GM21447 (cell line): ENCODE measurements at regions not wholly inside any gene's neighbourhood (a gene's known extent, or its start where the extent isn't known, plus 50 kb on each side); places are given as distances from the start of the nearest gene placed in this dataset.

Experiments
- ATAC-seq: cut with Tn5 transposase; IDR thresholded peaks from one replicate; pipeline ENCODE4 v1.9.1; 2021; ENCODE audit not compliant: unreplicated experiment

DNA sequence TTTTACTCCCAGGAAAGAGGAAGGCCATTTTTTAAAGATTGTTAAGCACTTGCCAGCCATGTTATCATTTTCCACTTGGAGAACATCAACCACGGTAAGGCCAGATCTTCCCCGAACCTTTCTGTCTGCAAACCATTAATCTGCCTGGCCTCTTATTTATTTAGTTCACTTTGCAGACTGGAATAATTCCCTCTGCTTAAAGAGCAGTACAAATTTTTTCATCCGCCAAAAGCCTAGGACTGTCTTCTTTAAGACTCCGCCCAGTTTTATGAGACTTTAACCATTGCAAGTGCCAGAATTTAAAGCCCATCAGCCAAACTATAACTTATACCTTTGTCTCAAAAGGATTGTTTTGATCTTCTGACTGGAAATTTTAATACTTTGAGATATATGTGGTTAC lies 426.3 kb downstream of the KCTD12 start:
- ATAC-seq, result no peak

DNA sequence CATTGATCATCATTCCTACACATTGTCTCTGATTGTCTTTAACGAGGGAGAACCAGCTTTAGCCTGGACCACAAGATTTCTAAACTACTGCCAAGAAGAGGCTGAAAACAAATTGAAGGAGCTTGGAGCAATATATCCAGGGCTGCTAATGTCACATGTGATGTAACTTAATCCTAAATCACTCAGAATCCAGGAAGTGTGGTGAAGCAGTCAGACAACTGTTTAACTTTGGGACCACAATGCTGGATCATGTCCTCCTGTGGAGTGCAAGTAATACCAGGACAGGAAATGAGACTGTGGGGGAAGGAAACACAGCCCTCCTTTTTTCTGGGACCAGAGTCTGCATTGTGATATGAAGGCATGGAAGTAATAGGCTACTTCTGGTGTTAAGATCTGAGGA lies 430.2 kb downstream of the KCTD12 start:
- ATAC-seq, result no peak

DNA sequence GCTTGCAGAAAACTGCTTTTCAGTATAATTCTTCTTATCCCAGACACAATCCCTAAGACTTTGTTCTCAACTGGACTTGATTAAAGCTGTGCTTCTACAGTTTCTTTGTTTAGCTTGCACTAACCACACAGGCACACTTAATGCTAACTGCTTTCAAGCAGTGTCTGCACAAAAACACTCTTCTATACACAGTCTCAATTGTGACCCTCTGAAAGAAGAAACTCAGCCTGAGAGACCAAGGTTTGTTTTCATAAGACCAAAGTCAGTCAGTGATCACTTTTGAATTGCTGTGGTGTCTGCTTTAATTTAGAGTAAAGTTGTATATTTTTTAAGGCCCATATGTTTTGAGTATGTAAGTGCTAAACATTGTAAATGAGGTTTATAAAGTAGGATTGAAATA lies 431.2 kb downstream of the KCTD12 start:
- ATAC-seq, result no peak

DNA sequence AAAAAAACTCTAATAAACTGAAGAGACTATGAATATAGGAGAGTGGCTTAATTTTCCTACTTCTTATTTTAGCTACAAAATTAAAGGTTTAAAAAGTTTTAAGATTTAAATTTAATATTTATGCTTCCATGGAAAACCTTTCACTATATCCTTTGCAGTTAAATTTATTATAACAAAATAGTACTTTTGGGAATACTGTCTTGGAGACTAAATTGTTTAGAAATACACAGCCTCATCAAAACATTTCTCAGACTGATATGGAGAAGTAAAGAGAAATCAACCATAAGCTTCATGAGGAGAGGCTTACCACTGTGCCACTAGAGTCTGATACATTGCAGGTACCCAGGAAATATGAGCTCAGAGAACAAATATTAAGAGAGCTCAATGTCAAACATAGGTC lies 436.5 kb downstream of the KCTD12 start:
- no peak for ATAC-seq

DNA sequence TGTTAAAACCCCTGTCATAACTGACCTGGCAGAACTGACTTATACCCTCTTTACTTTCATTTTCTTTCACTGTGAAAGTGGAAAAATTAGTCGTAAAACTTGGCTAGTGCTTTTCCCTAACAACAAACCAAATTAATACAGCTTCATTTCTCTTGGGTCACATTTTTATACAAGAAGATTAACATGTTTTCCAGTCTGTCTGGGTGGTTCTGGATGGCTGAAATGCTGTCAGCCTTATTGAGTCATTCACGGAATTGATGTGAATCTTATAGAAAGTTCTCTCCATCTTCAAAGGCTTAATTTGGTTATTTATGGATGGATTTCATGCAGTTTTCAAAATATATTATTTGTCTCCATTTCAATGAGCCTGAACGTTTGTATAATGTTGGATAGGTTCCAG lies 440.0 kb downstream of the KCTD12 start:
- ATAC-seq, result no peak

DNA sequence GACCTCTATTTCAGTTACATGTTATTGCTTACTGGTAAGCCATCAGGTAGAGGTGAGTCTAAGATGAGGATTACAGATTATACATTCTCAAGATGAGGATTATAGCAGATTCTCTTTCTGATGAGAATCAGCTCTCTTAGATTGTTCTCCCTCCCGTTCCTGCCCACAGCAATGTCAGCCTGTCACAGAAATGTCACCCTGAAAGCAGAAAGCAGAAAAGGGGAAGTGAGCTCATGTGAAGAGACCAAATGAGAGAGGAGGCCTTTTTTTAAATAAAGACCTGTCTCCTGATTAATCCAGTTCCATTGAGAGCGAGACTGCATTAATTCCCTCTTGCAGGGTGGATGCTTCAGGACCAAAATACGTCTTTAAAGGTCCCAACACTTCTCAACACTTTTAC lies 445.6 kb downstream of the KCTD12 start:
- ATAC-seq, result peak; percentile 96

DNA sequence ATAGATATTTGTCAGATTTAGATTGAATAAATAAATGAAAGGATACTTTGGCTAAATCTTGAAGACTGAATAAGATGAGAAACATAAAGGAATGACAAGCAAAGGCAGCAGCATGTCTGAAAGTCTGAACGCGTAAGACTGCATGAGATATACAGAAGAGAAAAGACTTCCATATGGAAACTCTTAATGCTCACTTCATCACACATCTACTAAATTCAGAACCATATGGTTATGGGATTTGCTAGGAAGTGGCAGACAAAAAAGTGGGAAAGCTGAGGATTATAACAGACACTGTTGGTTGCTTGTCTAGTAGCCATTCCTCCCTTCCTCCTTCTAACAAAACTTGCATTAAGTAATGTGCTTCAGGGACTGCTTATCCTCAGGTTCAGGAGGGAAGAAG lies 446.7 kb downstream of the KCTD12 start:
- ATAC-seq, result no peak

DNA sequence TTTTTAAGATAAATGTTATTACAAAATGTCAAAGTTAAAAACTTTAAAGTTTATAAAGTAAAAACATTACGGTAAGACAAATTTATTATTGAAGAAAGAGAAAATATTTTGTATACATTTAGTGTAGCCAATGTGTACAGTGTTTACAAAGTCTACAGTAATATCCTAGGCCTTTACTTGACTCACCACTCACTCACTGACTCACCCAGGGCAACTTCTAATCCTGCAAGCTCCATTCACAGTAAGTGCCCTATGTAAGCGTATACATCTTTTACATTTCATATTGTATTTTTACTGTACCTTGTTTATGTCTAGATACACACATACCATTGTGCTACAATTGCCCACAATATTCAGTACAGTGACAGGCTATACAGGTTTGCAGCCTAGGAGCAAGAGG lies 448.2 kb downstream of the KCTD12 start:
- no peak for ATAC-seq

DNA sequence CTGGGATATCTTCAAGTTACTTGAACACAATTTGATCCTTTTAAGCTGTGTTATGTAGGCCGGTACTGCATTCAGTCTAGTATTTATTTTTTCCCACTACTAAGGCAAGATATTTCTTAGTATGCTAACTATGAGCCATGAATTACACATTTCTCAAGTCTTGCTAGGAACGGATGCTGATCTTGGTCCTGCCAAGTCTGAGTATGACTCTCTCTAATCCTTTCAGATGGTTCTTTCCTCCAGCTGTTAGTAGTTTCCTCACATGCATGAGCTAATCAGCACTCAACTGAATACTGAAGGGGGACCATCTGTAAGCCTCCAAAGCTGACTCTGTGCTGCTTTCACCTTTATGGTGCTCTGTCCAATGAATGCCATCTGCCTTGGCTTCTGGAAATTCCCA lies 460.3 kb downstream of the KCTD12 start:
- no peak for ATAC-seq

DNA sequence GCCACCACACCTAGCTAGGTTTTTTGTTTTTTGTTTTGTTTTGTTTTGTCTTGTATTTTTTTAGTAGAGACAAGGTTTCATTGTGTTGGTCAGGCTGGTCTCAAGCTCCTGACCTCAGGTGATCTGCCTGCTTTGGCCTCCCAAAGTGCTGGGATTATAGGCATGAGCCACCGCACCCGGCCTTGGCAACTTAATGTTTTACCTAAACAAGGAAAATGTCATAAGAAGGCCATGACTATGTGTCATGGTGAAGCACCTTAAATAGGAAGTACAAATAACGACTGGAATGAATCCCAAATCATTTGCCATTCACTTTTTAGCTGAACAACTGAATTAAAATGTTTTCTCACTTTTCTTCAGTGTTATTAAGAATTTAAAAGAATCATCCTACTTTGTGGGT lies 465.2 kb downstream of the KCTD12 start:
- ATAC-seq, result no peak

DNA sequence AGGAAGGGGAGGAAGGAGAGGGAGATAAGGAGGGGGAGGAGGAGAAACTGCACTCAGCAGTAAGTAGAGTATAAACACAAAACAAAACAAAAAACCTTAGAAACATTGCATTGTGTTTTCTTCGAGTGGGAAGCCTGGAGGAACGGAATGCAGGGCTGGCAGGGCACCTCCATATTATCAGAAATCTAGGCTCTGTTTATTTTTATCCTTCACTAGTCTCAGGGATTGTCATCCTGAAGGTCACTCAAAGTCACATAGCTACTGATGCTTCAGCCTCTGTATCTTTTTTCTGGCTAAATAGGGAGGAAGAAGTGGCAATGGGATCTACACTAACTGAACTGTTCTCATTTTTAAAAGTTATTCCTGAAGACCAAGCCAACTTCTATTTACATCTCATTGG lies 467.8 kb downstream of the KCTD12 start:
- ATAC-seq, result no peak

DNA sequence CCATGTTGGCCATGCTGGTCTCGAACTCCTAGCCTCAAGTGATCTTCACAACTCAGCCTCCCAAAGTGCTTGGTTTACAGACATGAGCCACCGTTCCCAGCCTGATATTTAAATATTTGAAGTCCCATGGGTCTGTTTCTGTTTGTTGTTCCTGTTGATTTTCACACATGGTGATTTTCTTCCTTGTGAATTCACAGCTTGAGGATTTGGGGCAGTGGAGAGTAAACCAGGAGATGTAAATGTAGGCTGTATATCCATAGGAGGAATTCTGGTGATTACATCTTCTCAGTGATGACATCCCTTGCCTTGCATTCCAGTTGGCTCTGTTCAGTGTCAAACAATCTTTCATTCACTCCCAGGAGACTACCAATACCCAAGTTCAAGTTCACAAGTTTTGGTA lies 471.9 kb downstream of the KCTD12 start:
- no peak for ATAC-seq

DNA sequence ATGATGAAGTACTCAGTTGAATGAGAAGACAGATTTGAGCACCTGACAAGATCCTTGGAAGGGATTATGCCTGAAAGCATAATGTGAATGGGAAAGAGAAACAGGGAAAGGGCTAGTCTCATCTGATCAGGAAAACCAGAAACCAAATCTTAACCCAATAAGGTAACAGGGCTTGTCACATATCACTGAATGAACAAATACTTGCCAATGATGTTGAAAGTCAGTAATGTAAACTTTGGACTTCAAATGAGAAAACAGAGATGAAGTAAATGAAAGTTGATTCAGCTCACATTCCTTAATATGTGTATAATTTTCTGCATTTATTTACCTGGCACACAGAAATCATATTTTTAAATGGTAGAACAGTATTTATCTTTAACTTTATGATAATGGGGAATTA lies 480.0 kb downstream of the KCTD12 start:
- ATAC-seq, result no peak

DNA sequence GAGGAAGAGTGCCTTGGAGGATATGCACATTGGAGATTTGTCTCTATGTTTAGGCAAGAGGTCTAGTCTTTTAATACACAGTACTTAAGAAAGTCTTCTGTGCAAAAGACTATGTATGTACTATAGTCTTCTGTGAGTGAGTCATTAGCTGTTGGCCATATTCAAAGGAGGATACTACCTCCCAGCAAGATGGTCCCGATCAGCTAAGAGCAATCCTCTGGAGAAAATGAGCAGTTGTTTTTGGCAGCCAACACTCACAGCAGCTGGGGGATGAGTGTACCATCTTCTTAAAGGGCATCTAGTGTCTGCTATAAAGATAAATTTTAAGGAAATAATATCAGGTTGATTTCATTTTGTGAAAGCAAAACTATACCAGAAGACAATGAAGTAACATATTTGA lies 487.8 kb downstream of the KCTD12 start:
- ATAC-seq, result no peak

DNA sequence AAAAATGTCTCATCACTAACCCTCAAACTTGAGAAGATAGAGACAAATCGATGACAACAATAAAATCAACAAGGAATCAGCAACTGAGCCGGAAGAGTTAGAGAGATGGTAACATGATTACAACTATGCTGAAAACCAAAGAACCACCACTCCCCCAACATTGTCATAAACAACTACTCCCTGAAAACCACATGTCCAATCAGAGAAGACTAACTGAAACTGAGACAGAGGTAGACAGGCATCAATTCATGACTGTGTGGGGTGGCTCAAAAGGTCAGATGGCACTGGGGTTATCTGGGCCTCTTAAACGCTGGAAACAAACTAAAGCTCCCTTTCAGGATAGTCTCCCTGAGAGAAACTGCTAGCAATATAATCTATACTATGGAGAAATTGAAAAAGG lies 488.8 kb downstream of the KCTD12 start:
- ATAC-seq, result no peak

DNA sequence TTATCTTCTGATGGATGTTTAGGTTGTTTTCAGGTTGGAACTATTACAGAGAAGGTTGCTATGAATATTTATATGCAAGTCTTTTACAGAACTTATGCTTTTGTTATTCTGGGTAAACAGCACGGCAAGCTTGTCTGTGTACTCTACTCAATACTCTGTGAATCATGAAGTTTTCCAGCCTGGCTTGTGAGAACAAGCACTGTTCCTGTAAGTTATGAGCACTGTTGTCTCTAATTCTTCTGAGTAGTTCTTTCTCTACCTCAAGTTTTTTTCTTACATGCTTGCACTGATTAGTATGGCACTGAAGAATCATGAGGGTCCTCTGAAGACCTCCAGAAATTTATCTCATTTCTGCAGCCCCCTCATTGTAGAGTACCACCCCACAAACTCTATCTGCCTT lies 496.9 kb downstream of the KCTD12 start:
- no peak for ATAC-seq

DNA sequence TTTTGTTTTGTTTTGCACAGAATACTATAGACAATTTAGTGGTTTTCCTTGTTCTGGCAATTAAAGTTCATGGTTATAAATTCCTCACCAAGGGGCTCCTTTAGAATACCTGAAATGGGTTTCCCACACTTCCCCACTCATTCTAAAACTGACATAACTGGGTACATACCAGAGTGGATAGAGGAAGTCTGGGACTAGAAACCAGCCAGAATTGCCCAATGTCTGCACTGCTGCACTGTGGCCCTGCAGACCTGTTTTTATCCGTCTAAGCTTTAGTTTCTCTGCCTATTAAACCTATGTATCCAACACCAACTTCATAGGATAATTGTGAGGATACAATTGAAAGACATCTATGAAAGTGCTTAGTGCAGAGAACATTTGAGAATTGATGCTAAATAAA lies 498.6 kb downstream of the KCTD12 start:
- no peak for ATAC-seq

DNA sequence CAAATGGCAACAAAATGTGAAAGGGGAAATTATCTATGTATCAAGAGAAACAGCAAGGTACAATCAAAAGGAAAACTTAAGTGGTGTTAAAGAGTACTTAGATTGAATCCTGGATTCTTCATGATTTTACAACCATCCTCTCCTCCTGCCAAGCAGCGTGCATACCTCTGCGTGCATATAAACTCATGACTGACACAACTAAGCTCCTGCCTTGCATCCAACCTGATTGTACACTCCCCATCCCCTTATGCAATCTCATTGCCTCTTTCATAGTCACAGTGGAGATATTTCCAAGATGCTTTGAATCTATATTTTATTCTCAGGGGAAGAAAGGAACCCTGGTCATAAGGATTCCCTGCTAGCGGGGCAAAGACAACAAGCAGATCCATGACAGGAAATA lies 499.9 kb downstream of the KCTD12 start:
- ATAC-seq, result no peak

DNA sequence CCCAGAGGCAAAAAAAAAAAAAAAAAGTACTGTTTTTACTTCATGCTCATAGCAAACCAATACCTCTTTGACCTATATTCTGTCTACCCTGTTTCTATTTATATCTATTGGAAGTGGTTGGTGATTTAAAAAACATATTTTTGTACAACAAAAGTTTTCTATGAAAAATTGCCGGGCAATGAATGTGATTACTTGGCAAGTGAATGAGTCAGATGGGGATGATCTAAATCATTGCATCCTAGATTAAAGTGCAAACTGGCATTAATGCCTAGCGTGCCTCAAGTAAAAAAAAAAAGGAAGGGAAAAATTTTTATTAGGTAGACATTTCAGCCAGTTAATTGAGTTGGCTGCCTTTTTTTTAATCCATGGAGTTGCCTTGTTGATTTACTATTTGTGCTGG lies 500.6 kb downstream of the KCTD12 start:
- no peak for ATAC-seq

DNA sequence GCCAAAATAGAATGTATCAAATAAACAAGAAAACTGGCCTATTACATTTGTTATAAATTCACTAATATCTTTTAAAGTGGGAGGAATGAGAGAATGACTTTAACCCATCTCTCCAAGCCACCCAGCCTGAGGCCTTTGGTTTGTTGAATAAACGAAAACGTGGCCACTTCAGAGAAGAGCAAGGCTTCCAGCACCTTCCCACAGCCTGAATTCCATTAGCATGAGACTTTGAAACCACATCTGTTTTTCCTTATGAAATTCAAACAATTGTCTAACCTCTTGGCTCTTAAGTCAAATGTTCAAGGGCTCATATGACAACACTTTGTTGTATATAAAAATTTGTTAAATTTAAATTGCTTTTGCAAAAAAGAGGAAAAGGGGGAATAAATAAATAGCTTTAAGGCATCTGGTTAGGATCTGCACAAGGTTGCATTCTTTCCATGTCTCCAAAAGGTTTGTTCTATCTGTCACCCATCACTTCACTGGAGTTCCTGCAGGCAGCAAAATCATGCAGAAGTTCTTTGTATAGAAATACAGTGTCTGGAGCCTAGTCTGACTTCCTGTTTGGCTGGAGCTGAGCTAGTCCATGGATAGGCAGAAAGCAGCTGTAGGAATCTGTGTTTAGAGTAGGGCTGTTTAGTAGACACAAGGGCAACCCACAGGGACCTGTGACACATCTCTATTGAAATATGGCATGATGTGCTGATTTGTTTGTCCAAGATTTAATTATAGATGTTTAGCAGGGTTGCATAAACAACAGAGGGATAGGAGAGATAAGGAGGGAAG lies 502.3 kb downstream of the KCTD12 start:
- no peak for ATAC-seq

DNA sequence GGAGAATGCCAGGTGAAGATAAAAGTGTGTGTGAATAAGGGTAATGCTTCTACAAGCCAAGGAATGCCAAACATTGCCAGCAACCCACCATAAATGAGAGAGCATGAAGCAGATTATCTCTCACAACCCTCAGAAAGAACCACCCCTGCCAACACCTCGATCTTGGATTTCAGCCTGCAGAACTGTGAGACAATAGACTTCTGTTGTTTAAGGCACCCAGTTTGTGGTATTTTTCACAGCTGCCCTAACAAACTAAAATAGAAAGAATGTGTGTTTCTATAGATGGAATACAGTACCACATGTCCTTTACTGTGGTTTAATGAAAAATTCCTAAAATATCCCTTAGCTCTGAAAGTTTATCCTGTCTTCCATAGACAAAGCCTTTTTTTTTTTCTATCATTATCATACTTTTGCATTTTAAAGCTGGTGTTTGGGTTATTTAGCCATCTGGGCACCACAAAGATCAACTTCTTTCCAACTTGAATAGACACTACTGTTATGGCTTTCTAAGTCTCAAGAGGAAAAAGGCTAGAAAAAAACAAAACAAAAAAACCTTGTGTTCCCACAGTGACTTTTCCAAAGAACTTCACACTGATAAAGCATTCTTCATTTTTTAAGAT lies 505.6 kb downstream of the KCTD12 start:
- ATAC-seq, result no peak

DNA sequence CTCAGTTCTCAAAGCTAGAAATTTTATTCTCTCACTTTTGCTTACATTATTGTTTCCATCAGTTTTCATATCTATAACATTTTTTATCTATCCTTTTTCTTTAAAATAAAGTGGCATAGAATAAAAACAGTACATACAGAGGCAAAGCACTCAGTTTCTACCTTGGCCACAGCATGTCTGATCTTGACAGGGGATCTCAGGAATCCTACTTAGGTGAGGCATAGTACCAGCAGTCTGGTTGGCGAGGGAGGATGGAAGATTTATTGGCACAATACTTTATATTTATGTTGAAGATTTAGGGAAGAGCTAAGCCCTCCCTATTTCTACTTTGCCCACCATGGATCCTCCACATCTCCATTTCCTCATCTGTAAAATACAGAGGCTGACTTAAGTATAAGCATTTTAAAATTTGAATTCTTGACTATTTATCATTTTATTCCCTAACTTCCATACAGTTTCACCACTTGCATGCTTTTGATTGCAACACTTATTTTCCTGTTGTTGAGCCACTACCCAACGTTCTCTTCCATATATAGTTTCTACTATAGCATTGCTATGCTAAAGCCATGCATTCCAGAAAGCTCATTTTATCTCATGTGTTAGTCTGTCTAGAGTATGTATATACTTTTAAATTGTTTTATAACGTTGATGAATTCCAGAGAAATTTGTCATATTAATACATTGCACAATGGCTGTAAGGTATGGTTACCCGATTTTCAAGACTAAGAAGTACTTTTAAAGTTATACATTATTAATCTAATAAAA lies 506.7 kb downstream of the KCTD12 start:
- ATAC-seq, result no peak
